Activated T-cell treated with anti-CD3 and anti-CD28 coated beads for 24 hours (primary cell): ENCODE measurements at regions not wholly inside any gene's neighbourhood (a gene's known extent, or its start where the extent isn't known, plus 50 kb on each side); places are given as distances from the start of the nearest gene placed in this dataset.
"Not testable (repeated sequence)": the region's sequence is repeated elsewhere in the genome, so short reads cannot be mapped to it uniquely, and the experiment has no call there.

ENCODE experiments used
- DNase-seq: peaks from one replicate; pipeline ENCODE4 v3.0.0-alpha.2; 2020; ENCODE audit warnings: low read depth

DNA sequence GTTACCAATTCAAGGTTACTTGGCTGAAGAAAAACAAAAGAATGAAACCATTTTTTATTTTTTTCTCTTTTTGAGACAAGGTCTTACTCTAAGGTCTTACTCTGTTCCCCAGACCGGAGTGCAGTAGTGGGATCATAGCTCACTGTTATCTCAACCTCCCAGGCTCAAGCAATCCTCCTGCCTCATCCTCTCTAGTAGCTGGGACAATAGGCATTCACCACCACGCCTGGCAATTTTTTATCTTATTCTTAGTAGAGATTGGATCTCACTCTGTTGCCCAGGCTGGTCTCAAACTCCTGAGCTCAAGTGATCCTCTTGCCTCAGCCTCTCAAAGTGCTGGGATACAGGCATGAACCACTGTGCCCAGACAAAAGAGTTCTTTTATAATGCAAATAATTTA, 3732.0 kb upstream of the OR11H1 start:
- DNase-seq, result not testable (repeated sequence)

DNA sequence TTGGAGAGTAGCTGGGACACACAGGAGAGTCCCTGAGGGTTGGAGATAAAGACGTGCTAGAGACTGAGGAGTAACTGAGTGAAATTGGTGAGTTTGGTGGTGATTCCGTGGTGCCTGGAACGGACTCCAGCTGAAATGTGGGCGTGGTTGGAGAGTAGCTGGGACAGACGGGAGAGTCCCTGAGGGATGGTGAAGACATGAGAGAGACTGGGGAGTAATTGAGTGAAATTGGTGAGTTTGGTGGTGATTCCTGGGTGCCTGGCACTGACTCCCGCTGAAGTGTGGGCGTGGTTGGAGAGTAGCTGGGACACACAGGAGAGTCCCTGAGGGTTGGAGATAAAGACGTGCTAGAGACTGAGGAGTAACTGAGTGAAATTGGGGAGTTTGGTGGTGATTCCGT, 3712.5 kb upstream of the OR11H1 start:
- peak; percentile 7 for DNase-seq

- not testable (repeated sequence) for DNase-seq
These were observed 3709.1 kb upstream of the OR11H1 start for GRCh38 chr22:11818845-11819244.

- DNase-seq, result not testable (repeated sequence)
These were observed 3705.7 kb upstream of the OR11H1 start for GRCh38 chr22:11822326-11822725.

GRCh38 chr22:11825009-11825408, 3703.0 kb upstream of the OR11H1 start:
- not testable (repeated sequence) for DNase-seq

DNA sequence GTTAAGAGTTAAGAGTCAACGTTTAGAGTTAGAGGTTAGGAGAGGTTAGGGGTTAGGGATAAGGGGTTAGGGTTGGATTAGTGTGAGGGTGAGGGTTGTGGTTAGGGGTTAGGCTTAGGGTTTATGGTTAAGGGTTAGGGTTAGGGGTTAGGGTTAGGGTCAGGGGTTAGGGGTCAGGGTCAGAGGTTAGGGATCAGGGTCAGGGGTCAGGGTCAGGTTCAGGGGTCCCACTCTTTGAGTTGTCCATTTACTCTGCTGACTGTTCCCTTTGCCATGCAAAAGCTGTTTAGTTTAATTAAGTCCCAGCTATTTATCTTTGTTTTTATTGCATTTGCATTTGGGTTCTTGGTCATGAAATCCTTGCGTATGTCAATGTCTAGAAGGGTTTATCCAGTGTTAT, 3702.0 kb upstream of the OR11H1 start:
- DNase-seq, result not testable (repeated sequence)

DNA sequence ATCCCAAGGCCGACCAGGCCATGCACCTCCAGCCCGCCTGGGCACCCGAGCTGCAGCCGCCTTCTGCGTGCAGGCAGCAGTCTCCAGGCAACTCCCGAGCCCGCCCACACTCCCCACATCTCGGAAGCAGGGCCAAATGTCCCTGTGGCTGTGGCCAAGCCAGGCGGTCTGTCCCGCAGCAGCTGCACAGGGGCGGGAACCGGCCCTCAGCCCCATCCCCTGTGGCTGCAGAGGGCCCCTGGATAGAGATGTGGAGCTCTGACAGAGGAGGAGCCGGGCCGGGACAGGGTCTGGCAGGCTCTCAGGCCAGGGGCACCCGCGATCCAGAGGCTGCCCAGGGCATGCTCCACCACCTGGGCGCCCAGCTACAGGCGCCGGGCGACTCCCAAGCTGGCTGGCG, 3698.6 kb upstream of the OR11H1 start:
- DNase-seq, result not testable (repeated sequence)
